Liver (tissue), 7 donors: ENCODE measurements at regions not wholly inside any gene's neighbourhood (a gene's known extent, or its start where the extent isn't known, plus 50 kb on each side); places are given as distances from the start of the nearest gene placed in this dataset.

Experiments used
- DNase-seq: peaks from one replicate; pipeline ENCODE4 v3.0.0-alpha.2; 2017; ENCODE audit warnings: low spot score
- H3K27ac ChIP-seq, 2 donors: one replicate each; pipeline ENCODE4 v1.7.0; 2013; ENCODE audit warnings: inconsistent platforms in 2 of 2, low read length in 2 of 2, control low read depth in 1 of 2, low read depth in 1 of 2, mild to moderate bottlenecking in 1 of 2
- H3K27me3 ChIP-seq, 4 donors: one replicate each; pipeline versions ENCODE4 v1.6.1 to v1.7.0; 2013; ENCODE audit warnings: low read length in 3 of 4, inconsistent platforms in 1 of 4, mild to moderate bottlenecking in 1 of 4, moderate library complexity in 1 of 4; ENCODE audit not compliant: control insufficient read depth in 4 of 4, insufficient read depth in 4 of 4
- H3K36me3 ChIP-seq, 4 donors: one replicate each; pipeline versions ENCODE4 v1.6.1 to v1.7.0; 2013; ENCODE audit warnings: low read length in 3 of 4, mild to moderate bottlenecking in 3 of 4, low read depth in 1 of 4, moderate library complexity in 1 of 4; ENCODE audit not compliant: control insufficient read depth in 4 of 4, insufficient read depth in 3 of 4
- H3K4me1 ChIP-seq, 4 donors: one replicate each; pipeline versions ENCODE4 v1.6.1 to v1.7.0; 2013; ENCODE audit warnings: low read length in 3 of 4, mild to moderate bottlenecking in 3 of 4, moderate library complexity in 1 of 4; ENCODE audit not compliant: control insufficient read depth in 4 of 4, insufficient read depth in 4 of 4
- H3K4me3 ChIP-seq, 3 donors: one replicate each; pipeline versions ENCODE4 v1.6.1 to v1.7.0; 2013; ENCODE audit warnings: low read length in 3 of 3, control low read depth in 1 of 3, low read depth in 1 of 3, mild to moderate bottlenecking in 1 of 3
- H3K9ac ChIP-seq, 2 donors: one replicate each; pipeline ENCODE4 v1.7.0; 2013; ENCODE audit warnings: low read length in 2 of 2, mild to moderate bottlenecking in 2 of 2, moderate library complexity in 2 of 2, control low read depth in 1 of 2, low read depth in 1 of 2
- H3K9me3 ChIP-seq, 4 donors: one replicate each; pipeline versions ENCODE4 v1.6.1 to v1.7.0; 2013; ENCODE audit warnings: low read length in 3 of 4; ENCODE audit not compliant: control insufficient read depth in 4 of 4
- ATF3 ChIP-seq: IDR thresholded peaks from 2 replicates; pipeline ENCODE4 v1.6.1; 2016; ENCODE audit warnings: antibody characterized with exemption
- EGR1 ChIP-seq, 2 donors: IDR thresholded peaks; 2 replicates each; pipeline ENCODE4 v1.6.1; 2016 to 2018; ENCODE audit warnings: antibody characterized with exemption in 2 of 2, low read depth in 2 of 2
- FOXA1 ChIP-seq: IDR thresholded peaks from 2 replicates; pipeline ENCODE4 v1.6.1; 2016; ENCODE audit warnings: antibody characterized with exemption
- FOXA2 ChIP-seq: IDR thresholded peaks from 2 replicates; pipeline ENCODE4 v1.6.1; 2016; ENCODE audit warnings: antibody characterized with exemption
- GABPA ChIP-seq, 2 donors: IDR thresholded peaks in 1 of 2; conservative IDR thresholded peaks in 1 of 2; 2 replicates each; pipeline ENCODE4 v1.6.1; 2016; ENCODE audit warnings: antibody characterized with exemption in 2 of 2, mild to moderate bottlenecking in 1 of 2, moderate library complexity in 1 of 2
- HNF4A ChIP-seq, 2 donors: conservative IDR thresholded peaks; 2 replicates each; pipeline ENCODE4 v1.6.1; 2016; ENCODE audit warnings: antibody characterized with exemption in 2 of 2, mild to moderate bottlenecking in 2 of 2
- HNF4G ChIP-seq: IDR thresholded peaks from 2 replicates; pipeline ENCODE4 v1.6.1; 2016; ENCODE audit warnings: antibody characterized with exemption
- JUND ChIP-seq, 2 donors: IDR thresholded peaks; 2 replicates each; pipeline ENCODE4 v1.6.1; 2016; ENCODE audit warnings: antibody characterized with exemption in 2 of 2
- NR2F2 ChIP-seq: IDR thresholded peaks from 2 replicates; pipeline ENCODE4 v1.6.1; 2016; ENCODE audit warnings: antibody characterized with exemption
- RAD21 ChIP-seq, 2 donors: IDR thresholded peaks; 2 replicates each; pipeline ENCODE4 v1.6.1; 2016; ENCODE audit warnings: antibody characterized with exemption in 2 of 2, mild to moderate bottlenecking in 2 of 2
- REST ChIP-seq: IDR thresholded peaks from 2 replicates; pipeline ENCODE4 v1.6.1; 2016; ENCODE audit warnings: antibody characterized with exemption, mild to moderate bottlenecking
- RXRA ChIP-seq, 2 donors: IDR thresholded peaks; 2 replicates each; pipeline ENCODE4 v1.6.1; 2017 to 2018; ENCODE audit warnings: antibody characterized with exemption in 2 of 2, mild to moderate bottlenecking in 1 of 2
- TAF1 ChIP-seq: conservative IDR thresholded peaks from 2 replicates; pipeline ENCODE4 v1.6.1; 2016; ENCODE audit warnings: antibody characterized with exemption, mild to moderate bottlenecking
- YY1 ChIP-seq: IDR thresholded peaks from 2 replicates; pipeline ENCODE4 v1.6.1; 2016; ENCODE audit warnings: antibody characterized with exemption, mild to moderate bottlenecking
- ZBTB33 ChIP-seq: IDR thresholded peaks from 2 replicates; pipeline ENCODE4 v1.6.1; 2016; ENCODE audit warnings: antibody characterized with exemption
- WGBS: extraction: QIAGEN DNeasy Blood & Tissue Kit; methylation state at CpG from one replicate; pipeline ENCODE4 v1.1.7; 2013; 5-methylcytosine and 5-hydroxymethylcytosine counted together
- TF ChIP-seq, protein P1 (sequence below): IDR thresholded peaks from 2 replicates; pipeline ENCODE4 v1.6.1; 2016; ENCODE audit warnings: antibody characterized with exemption
- donor health status: healthy.
- donor health status: healthy.
- donor health status: healthy.
- donor health status: healthy.

DNA sequence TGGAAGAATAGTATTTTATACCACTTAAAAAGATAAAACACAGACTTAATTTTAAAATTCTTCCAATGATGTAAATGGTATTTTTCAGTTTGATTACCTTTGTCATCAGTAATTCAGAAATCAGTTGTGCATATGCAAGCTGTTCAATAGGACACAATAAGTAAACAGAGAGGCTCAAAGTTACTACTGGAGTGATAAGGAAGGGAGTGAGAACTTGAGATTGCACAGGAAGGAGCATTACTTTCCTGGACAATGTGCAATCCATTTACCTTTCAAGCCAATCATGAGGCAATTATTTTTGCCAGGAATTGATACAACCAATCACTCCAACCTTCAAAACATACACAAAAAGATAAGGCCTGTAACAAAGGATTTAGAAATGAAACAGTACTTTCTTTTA is 1024.3 kb downstream of the RAPGEF2 start:
- no peaks in the 10 kb centered on the region for H3K27me3 ChIP-seq

GRCh38 chr4:160129439-160129838 is 1026.6 kb downstream of the RAPGEF2 start:
- no peaks in the 10 kb centered on the region for H3K27me3 ChIP-seq
- TF ChIP-seq TAF1 (no peak), YY1 (no peak), RAD21 (IDR thresholded peaks at IDR 0.05) (no peak), FOXA2 (no peak), ZBTB33 (no peak), NR2F2 (no peak), GABPA (IDR thresholded peaks at IDR 0.05 in 1 of 2, conservative IDR thresholded peaks at IDR 0.05 in 1 of 2) (no peak), FOXA1 (no peak), HNF4G (no peak), ATF3 (no peak), HNF4A (conservative IDR thresholded peaks at IDR 0.05) (no peak)
- TF ChIP-seq, protein P1, sequence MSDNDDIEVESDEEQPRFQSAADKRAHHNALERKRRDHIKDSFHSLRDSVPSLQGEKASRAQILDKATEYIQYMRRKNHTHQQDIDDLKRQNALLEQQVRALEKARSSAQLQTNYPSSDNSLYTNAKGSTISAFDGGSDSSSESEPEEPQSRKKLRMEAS = no peak
- H3K9me3 ChIP-seq = peaks cover 0 to 9% (median 2%) of the 10 kb centered on the region in 4 donors
- DNase-seq = no peak
- H3K27ac ChIP-seq = no peak overlapping the region
- H3K9ac ChIP-seq = no peak overlapping the region
- H3K4me3 ChIP-seq = no peak overlapping the region
- WGBS = 62% methylated on average over 2 of the region's 2 CpGs
- H3K4me1 ChIP-seq = no peaks in the 10 kb centered on the region
- H3K36me3 ChIP-seq = no peaks in the 10 kb centered on the region

More for the DNA sequence above, 1024.3 kb downstream of the RAPGEF2 start:
- TF ChIP-seq REST (no peak), RXRA (IDR thresholded peaks at IDR 0.05) (no peak), FOXA2 (no peak), HNF4A (conservative IDR thresholded peaks at IDR 0.05) (no peak), EGR1 (IDR thresholded peaks at IDR 0.05; ENCODE audit: low read depth in 2 of 2) (no peak), TAF1 (no peak), JUND (IDR thresholded peaks at IDR 0.05) (no peak), HNF4G (no peak), YY1 (no peak), RAD21 (IDR thresholded peaks at IDR 0.05) (no peak)
- TF ChIP-seq, protein P1 = no peak
- Histone ChIP-seq H3K4me3 (no peak overlapping the region), H3K36me3 (no peaks in the 10 kb centered on the region), H3K9ac (no peak overlapping the region), H3K4me1 (no peaks in the 10 kb centered on the region), H3K9me3 (peaks cover 0 to 5% (median 2%) of the 10 kb centered on the region in 4 donors), H3K27ac (no peak overlapping the region)
- no peak for DNase-seq
